ENCODE measurements at regions not wholly inside any gene's neighbourhood (a gene's known extent, or its start where the extent isn't known, plus 50 kb on each side); places are given as distances from the start of the nearest gene placed in this dataset.
A peak's percentile ranks its signal among the peaks of the same experiment; 100 is the strongest.

DNA sequence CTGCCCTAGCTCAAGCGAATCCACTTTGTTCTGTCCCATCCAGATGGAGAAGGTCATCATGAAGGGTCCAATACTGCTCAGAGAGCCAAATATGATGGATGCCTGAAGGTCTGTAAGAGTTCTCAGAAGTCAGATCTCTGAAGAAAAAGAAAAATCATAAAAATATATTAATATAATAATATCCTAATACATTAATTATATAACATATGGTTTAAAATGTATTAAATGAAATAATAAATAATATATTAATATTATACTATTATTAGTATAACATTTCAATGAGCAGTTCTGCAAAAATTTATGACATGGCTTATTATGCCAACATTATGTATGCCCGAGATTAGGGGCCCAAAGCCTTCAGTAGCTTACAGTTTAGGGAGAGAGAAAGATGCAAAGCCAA lies 78.2 kb upstream of the GPR12 start:
- Histone ChIP-seq H4K91ac (ENCODE audit: insufficient read length, low read depth, low read length) (no peak overlapping the region), H4K5ac (ENCODE audit: insufficient read length, low read depth, low read length) (no peak overlapping the region), H4K8ac (replicated peaks; ENCODE audit: insufficient read length, low read depth, low read length) (no peak overlapping the region), H3K56ac (ENCODE audit: insufficient read length, low read depth, low read length) (no peak overlapping the region), H2BK120ac (ENCODE audit: low read depth, low read length, poor library complexity, severe bottlenecking) (no peak overlapping the region), H3K9ac (ENCODE audit: extremely low read depth, insufficient read length, low read length) (no peak overlapping the region), H3K27ac (ENCODE audit: insufficient read length, low read depth, low read length) (no peak overlapping the region), H3K4me1 (ENCODE audit: insufficient read depth, low read length) (peaks cover 3% of the 10 kb centered on the region), H2BK5ac (ENCODE audit: insufficient read length, low read length) (no peak overlapping the region), H3K23ac (ENCODE audit: insufficient read length, low read depth, low read length) (no peak overlapping the region), H2BK20ac (ENCODE audit: low read depth, low read length, poor library complexity, severe bottlenecking) (no peak overlapping the region), H3K4ac (ENCODE audit: low read depth, low read length) (no peak overlapping the region), H3K18ac (ENCODE audit: insufficient read length, low read depth, low read length) (no peak overlapping the region), H3K4me2 (ENCODE audit: insufficient read depth, insufficient read length, low read length) (no peak overlapping the region), H2BK15ac (ENCODE audit: low read depth, low read length) (no peak overlapping the region), H2AK5ac (ENCODE audit: insufficient read length, low read length) (no peak overlapping the region), H3K79me1 (ENCODE audit: insufficient read depth, low read depth, low read length, poor library complexity, severe bottlenecking) (no peaks in the 10 kb centered on the region), H3K9me3 (ENCODE audit: control insufficient read depth, low read depth, low read length) (no peaks in the 10 kb centered on the region), H3T11ph (ENCODE audit: low read length) (no peak overlapping the region), H3K27me3 (ENCODE audit: insufficient read depth, low read length) (no peaks in the 10 kb centered on the region), H3K14ac (ENCODE audit: insufficient read depth, low read length) (no peak overlapping the region), H4K20me1 (ENCODE audit: control insufficient read depth, insufficient read depth, insufficient read length) (no peaks in the 10 kb centered on the region), H2BK12ac (ENCODE audit: insufficient read length, low read depth, low read length) (no peak overlapping the region), H3K79me2 (ENCODE audit: insufficient read depth, low read length) (no peaks in the 10 kb centered on the region), H3K23me2 (ENCODE audit: insufficient read length, low read depth, low read length, poor library complexity, severe bottlenecking) (no peaks in the 10 kb centered on the region), H2AFZ (ENCODE audit: low read length) (no peak overlapping the region)
- Mint-ChIP-seq H3K9me3 (0 out of 5 replicates have a peak, but pooled peaks cover 0 to 5% of the 10 kb centered on the region in 2 experiments), H3K27ac (peak overlapping the region in 1 of 3 experiments; percentile 68; a peak in 1 of 7 replicates), H3K27me3 (ENCODE audit: low read depth) (no peaks in the 10 kb centered on the region), H3K4me1 (peaks cover 16 to 20% of the 10 kb centered on the region in 2 experiments), H3K4me3 (no peak overlapping the region), H3K36me3 (ENCODE audit: insufficient read depth in 1 of 3, low read depth in 3 of 3) (peaks cover 0 to 4% (median 0%) of the 10 kb centered on the region in 3 experiments; a peak in 2 of 7 replicates)
- WGBS (ENCODE audit: extremely low coverage, insufficient read length, low lambda C conversion rate) = no CpG with 5 or more reads among the region's 2 CpGs
- DNase-seq = no peak
- TF ChIP-seq, protein P1, sequence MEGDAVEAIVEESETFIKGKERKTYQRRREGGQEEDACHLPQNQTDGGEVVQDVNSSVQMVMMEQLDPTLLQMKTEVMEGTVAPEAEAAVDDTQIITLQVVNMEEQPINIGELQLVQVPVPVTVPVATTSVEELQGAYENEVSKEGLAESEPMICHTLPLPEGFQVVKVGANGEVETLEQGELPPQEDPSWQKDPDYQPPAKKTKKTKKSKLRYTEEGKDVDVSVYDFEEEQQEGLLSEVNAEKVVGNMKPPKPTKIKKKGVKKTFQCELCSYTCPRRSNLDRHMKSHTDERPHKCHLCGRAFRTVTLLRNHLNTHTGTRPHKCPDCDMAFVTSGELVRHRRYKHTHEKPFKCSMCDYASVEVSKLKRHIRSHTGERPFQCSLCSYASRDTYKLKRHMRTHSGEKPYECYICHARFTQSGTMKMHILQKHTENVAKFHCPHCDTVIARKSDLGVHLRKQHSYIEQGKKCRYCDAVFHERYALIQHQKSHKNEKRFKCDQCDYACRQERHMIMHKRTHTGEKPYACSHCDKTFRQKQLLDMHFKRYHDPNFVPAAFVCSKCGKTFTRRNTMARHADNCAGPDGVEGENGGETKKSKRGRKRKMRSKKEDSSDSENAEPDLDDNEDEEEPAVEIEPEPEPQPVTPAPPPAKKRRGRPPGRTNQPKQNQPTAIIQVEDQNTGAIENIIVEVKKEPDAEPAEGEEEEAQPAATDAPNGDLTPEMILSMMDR (conservative IDR thresholded peaks at IDR 0.05) = no peak
